ENCODE measurements at regions not wholly inside any gene's neighbourhood (a gene's known extent, or its start where the extent isn't known, plus 50 kb on each side); places are given as distances from the start of the nearest gene placed in this dataset.

DNA sequence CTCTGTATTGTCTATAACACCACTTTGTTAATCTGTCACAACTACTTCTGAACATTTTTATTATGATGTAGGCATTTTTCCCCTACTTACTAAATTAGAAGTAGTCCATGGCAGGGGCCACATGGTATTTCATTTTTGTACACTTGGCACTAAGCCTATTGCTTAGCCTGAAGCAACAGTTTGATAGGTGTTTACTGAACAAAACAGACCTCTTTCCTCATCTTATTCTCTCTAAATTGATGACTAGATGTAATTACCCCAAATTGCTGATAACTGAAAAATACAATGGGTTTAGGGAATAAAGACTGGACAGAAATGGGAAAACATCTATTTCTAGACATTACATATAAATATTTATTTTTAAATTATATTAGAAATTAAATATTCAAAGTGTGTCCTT, 633.8 kb downstream of the SLCO4C1 start:
- TF ChIP-seq, protein P1, sequence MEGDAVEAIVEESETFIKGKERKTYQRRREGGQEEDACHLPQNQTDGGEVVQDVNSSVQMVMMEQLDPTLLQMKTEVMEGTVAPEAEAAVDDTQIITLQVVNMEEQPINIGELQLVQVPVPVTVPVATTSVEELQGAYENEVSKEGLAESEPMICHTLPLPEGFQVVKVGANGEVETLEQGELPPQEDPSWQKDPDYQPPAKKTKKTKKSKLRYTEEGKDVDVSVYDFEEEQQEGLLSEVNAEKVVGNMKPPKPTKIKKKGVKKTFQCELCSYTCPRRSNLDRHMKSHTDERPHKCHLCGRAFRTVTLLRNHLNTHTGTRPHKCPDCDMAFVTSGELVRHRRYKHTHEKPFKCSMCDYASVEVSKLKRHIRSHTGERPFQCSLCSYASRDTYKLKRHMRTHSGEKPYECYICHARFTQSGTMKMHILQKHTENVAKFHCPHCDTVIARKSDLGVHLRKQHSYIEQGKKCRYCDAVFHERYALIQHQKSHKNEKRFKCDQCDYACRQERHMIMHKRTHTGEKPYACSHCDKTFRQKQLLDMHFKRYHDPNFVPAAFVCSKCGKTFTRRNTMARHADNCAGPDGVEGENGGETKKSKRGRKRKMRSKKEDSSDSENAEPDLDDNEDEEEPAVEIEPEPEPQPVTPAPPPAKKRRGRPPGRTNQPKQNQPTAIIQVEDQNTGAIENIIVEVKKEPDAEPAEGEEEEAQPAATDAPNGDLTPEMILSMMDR (IDR thresholded peaks at IDR 0.05): no peak
- TF ChIP-seq SMC3 (IDR thresholded peaks at IDR 0.05; ENCODE audit: low read depth, low read length): no peak
- TF ChIP-seq EP300 (IDR thresholded peaks at IDR 0.05; ENCODE audit: borderline replicate concordance in 1 of 2, low read depth in 1 of 2, low read length in 1 of 2): peak in 1 of 2 experiments; percentile 58; a peak in 1 of 4 replicates
- no peak for TF ChIP-seq POLR2AphosphoS5 (IDR thresholded peaks at IDR 0.05; ENCODE audit: low read depth, low read length)

All from SK-N-SH (cell line).